NCI-H1694 (cell line): ENCODE measurements at regions not wholly inside any gene's neighbourhood (a gene's known extent, or its start where the extent isn't known, plus 50 kb on each side); places are given as distances from the start of the nearest gene placed in this dataset.

Experiments used
- DNase-seq: peaks from one replicate; lab custom pipeline; 2025; lab: John Stamatoyannopoulos, UW

DNA sequence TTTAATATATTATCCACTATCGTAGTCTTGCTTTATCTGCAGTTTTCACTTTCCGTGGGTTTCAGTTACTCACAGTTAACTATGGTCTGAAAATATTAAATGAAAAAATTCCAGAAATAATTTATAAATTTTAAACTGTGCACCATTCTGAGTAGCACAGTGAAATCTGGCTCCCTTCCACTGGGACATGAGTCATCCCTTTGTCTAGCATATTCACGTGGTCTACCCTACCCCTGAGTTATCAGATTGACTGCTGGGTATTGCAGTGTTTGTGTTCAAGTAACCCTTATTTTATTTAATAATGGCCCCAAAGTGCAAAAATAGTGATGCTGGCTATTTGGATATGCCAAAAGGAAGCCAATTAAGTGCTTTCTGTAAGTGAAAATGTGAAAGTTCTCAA lies 539.5 kb upstream of the AGTR1 start:
- no peak for DNase-seq

DNA sequence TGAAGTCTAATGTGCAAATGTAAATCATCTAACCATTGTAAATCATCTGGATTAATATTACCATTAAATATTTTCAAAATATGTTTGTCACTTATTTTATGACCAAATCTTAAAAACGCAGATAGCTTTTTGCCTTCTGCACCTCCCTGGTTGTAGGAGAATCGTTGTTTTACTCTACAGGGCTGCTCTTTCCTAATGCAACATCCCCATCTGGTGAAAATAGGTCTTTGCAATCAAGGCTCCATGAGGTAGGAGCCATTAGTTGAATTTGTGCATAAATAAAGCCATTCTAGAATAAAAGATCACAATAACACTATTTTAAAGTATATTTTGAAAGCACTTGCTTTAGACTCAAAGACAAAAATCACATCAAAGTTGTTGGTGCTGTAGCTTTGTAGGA lies 535.6 kb upstream of the AGTR1 start:
- DNase-seq = no peak

GRCh38 chr3:148168347-148168746 lies 529.4 kb upstream of the AGTR1 start:
- DNase-seq = no peak

GRCh38 chr3:148173851-148174250 lies 523.9 kb upstream of the AGTR1 start:
- no peak for DNase-seq

GRCh38 chr3:148175214-148175613 lies 522.5 kb upstream of the AGTR1 start:
- no peak for DNase-seq

GRCh38 chr3:148178503-148178902 lies 519.2 kb upstream of the AGTR1 start:
- DNase-seq = no peak

GRCh38 chr3:148184798-148185197 lies 512.9 kb upstream of the AGTR1 start:
- no peak for DNase-seq

DNA sequence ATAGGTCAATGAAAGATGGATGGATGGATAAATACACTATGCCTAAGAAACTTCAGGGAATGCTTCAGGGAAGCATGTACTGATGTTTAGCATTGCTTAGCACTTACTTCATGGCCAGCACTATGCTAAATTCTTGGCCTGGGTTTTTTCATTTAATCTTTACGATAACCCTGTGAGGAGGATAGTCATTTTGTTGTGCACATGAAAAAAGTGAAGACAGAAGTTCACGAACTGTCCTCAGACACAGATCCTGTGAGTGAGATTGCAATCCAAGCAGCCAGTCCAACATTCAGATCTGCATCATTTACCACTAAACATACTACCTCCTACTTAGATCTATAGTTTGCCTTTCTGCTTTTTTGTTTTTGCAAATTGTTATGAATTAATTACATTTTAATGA lies 510.8 kb upstream of the AGTR1 start:
- DNase-seq = no peak

DNA sequence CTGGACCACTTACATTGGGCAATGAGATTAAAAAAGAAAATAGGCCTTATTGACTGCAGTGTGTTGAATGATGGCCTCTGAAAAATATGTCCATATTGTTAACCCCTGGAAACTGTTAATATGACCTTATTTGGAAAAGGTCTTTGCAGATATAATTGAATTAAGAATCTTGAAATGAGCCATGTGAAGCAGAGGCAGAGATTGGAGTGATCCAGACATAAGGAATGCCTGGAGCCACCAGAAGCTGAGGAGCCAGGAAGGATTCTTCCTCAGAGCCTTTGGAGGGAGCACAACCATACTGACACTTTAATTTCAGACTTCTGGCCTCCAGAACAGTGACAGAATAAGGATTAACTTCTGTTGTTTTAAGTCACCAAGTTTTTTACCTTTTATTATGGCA lies 510.4 kb upstream of the AGTR1 start:
- DNase-seq = no peak

GRCh38 chr3:148190441-148190990 lies 507.2 kb upstream of the AGTR1 start:
- DNase-seq = no peak

GRCh38 chr3:148191966-148192365 lies 505.7 kb upstream of the AGTR1 start:
- no peak for DNase-seq

DNA sequence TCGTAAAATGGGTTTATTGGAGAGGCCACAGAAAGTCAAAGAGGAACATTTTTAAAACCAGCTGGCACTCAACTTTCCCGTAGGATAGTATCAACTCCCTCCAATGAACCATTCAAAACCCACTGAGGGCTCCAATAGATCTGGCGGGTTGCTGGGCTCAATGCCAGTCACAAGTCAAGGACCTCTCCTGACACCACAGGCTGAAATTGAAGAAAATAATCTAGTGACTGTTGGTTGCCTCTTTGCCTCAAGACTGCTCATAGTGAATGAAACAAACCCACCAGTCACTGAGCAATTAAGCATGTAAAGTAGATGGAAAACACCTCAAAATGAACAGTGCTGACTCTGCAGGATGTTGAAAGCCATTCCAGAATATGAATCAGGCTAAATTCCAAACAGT lies 500.6 kb upstream of the AGTR1 start:
- no peak for DNase-seq

GRCh38 chr3:148202386-148202785 lies 495.3 kb upstream of the AGTR1 start:
- DNase-seq = no peak

DNA sequence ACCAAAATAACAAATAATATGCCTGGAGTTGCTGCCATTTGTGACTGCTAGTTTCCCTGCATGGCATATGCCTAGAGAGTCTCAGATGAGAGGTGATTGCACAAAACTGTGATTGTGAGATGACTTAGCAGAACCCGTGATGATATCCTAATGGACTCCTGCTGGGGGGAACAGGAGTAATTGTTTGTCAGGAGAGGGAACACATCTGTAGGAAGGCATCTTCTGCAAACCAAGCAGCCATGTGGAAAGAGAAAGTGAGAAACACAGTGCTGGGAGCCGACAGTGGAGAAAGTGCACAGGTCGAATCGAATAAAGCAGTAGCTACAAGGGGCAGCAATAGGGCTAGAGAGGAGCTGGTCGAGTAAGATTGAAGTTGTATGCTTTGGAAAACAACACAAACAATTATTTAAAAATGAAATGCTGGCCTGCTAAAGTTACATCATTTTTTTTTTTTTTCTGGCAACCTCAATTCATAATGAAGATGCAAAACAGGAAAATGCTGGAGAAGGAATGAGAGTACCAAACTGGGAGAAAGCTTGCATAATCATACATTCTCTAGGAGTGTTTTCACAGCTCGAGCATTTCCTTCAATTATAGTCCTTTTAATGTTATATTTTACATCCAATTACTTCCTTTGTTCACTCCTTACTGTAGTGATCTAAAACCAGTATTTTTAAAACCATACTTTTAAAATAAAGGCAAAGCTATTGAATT lies 494.2 kb upstream of the AGTR1 start:
- DNase-seq = no peak

GRCh38 chr3:148204131-148204530 lies 493.6 kb upstream of the AGTR1 start:
- no peak for DNase-seq

GRCh38 chr3:148205977-148206376 lies 491.7 kb upstream of the AGTR1 start:
- DNase-seq = no peak

- DNase-seq = no peak
Observed at GRCh38 chr3:148206446-148206845, 491.3 kb upstream of the AGTR1 start.

DNA sequence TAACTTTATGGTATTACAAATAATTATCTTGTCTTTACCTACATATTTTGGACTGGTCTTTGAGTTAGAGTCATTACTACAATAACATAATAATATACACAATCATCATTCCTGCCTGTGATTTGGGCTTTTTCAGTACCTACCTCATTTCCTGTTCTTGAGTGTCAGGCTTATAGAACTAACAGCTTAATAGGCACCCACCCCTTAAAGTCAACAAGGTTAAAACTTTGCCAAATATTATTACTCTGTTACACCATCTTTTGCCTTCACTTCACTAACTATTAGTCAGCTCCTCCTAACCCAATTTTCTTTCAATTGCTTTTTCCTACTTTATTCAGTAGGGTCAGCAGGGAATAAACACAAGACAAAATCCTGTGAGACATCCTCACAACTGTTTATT lies 488.7 kb upstream of the AGTR1 start:
- DNase-seq = no peak

DNA sequence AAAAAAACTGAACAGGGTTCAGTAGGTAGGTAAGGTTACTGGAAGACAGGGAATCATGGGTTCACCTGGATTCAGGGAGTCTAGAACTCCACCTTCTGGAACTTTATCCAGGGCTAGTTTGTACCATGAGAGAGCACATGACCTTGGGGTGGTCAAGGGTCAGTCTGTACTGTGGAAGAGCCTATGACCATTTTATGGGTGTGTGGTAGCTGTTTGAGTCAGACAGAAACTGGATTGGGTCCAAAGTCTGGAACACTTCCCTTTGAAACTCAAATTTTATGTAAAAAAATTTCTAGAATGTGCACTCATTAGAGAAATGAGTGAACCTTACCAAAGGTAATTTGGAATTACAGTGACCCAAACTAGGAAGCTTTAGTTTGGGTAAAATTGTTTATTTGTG lies 486.0 kb upstream of the AGTR1 start:
- no peak for DNase-seq

DNA sequence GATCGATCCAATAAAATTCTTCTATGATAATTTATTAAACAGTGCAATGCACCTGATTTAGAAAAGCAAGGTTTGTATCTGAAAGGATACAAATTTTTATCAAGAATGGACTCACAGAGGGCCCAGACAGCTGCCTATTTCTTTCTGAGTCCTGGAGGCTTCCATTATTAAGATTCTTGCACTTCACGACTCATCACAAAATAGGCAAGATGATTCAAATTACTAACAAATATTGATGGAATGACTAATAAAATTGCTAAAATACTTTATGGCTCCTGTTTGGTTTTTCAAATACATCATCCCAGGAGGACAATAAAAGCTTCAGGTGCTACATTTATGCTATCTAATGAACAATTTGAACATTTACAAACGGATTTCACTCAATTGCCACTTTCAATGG lies 483.0 kb upstream of the AGTR1 start:
- no peak for DNase-seq

- no peak for DNase-seq
Observed at GRCh38 chr3:148217317-148217716, 480.4 kb upstream of the AGTR1 start.

GRCh38 chr3:148218222-148218621 lies 479.5 kb upstream of the AGTR1 start:
- DNase-seq = no peak

- DNase-seq = no peak
Observed at GRCh38 chr3:148219999-148220398, 477.7 kb upstream of the AGTR1 start.

- no peak for DNase-seq
Observed at GRCh38 chr3:148221303-148221702, 476.4 kb upstream of the AGTR1 start.
